ENCODE measurements at regions not wholly inside any gene's neighbourhood (a gene's known extent, or its start where the extent isn't known, plus 50 kb on each side); places are given as distances from the start of the nearest gene placed in this dataset.

GRCh38 chr16:52896478-52897164 is 156.1 kb downstream of the CHD9NB start:
- no peaks in the 10 kb centered on the region for H3K9me3 ChIP-seq (replicated peaks in 1 of 3)
- TF ChIP-seq CTCF (IDR thresholded peaks at IDR 0.05) (no peak), POLR2A (IDR thresholded peaks at IDR 0.05) (no peak)
- no peaks in the 10 kb centered on the region for H3K36me3 ChIP-seq (replicated peaks in 1 of 2)
- H3K27me3 ChIP-seq = no peaks in the 10 kb centered on the region
- H3K4me1 ChIP-seq (replicated peaks in 1 of 2) = no peaks in the 10 kb centered on the region
- no peak for DNase-seq
- 73 to 80% (median 77%) methylated on average over 5 of the region's 5 CpGs for WGBS, 4 donors
- intact Hi-C loops (cut with DNase I) = no loop called here
- no peak overlapping the region for H3K27ac ChIP-seq
- no peak overlapping the region for H3K4me3 ChIP-seq

DNA sequence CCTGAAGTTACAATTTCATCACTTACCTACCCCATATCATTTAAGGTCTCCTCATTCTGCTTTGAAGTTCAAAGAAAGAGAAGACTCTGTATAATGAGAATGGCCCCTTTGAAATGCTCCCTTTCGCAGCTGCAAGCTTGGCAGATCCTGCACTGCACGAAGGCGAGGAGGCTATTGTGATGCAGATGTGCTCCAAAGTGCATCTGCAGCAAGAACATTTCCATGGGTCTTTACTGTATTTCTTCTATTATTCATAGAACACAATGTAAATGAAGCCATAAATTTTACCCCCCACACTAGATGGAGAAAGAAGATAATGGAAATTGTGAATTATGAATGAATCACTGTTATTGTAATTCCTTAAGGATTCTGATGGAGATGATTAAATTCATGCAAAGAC is 178.7 kb downstream of the CHD9NB start:
- intact Hi-C loops (cut with DNase I) = no loop called here
- WGBS, 4 donors = 68 to 74% (median 72%) methylated on average over 3 of the region's 3 CpGs

GRCh38 chr16:52872731-52873130 is 180.0 kb downstream of the CHD9NB start:
- H3K27me3 ChIP-seq = no peaks in the 10 kb centered on the region
- no peak overlapping the region for H3K27ac ChIP-seq
- 75 to 84% (median 78%) methylated on average over 7 of the region's 7 CpGs for WGBS, 4 donors
- DNase-seq = no peak
- H3K36me3 ChIP-seq (replicated peaks in 1 of 2) = no peaks in the 10 kb centered on the region
- H3K9me3 ChIP-seq (replicated peaks in 1 of 3) = no peaks in the 10 kb centered on the region
- intact Hi-C loops (cut with DNase I) = no loop called here
- no peaks in the 10 kb centered on the region for H3K4me1 ChIP-seq (replicated peaks in 1 of 2)
- TF ChIP-seq CTCF (IDR thresholded peaks at IDR 0.05) (no peak), POLR2A (IDR thresholded peaks at IDR 0.05) (no peak)
- H3K4me3 ChIP-seq = no peak overlapping the region

More for the DNA sequence above, 178.7 kb downstream of the CHD9NB start:
- Histone ChIP-seq H3K4me3 (no peak overlapping the region), H3K9me3 (replicated peaks in 1 of 3) (no peaks in the 10 kb centered on the region), H3K27ac (no peak overlapping the region), H3K27me3 (no peaks in the 10 kb centered on the region), H3K36me3 (replicated peaks in 1 of 2) (no peaks in the 10 kb centered on the region), H3K4me1 (replicated peaks in 1 of 2) (no peaks in the 10 kb centered on the region)
- TF ChIP-seq POLR2A (IDR thresholded peaks at IDR 0.05) (no peak), CTCF (IDR thresholded peaks at IDR 0.05) (no peak)
- DNase-seq = no peak

GRCh38 chr16:52871481-52871880 is 181.2 kb downstream of the CHD9NB start:
- TF ChIP-seq CTCF (IDR thresholded peaks at IDR 0.05) (no peak), POLR2A (IDR thresholded peaks at IDR 0.05) (no peak)
- no peaks in the 10 kb centered on the region for H3K4me1 ChIP-seq (replicated peaks in 1 of 2)
- no peaks in the 10 kb centered on the region for H3K9me3 ChIP-seq (replicated peaks in 1 of 3)
- intact Hi-C loops (cut with DNase I) = no loop called here
- no peak overlapping the region for H3K4me3 ChIP-seq
- H3K36me3 ChIP-seq (replicated peaks in 1 of 2) = no peaks in the 10 kb centered on the region
- H3K27me3 ChIP-seq = no peaks in the 10 kb centered on the region
- H3K27ac ChIP-seq = no peak overlapping the region
- DNase-seq = no peak
